Astrocyte (in vitro differentiated cells and primary cell): ENCODE measurements at regions not wholly inside any gene's neighbourhood (a gene's known extent, or its start where the extent isn't known, plus 50 kb on each side); places are given as distances from the start of the nearest gene placed in this dataset.

Source experiments
- DNase-seq: peaks from one replicate; pipeline ENCODE4 v3.0.0-alpha.2; 2010; ENCODE audit warnings: low read depth
- FAIRE-seq: peaks from 2 replicates; lab custom pipeline; 2011; peaks lifted over from hg19 to GRCh38; lab: Jason Lieb, UNC
- H2AFZ ChIP-seq: 2 replicates; pipeline ENCODE4 v1.6.0; 2012; ENCODE audit warnings: low read depth, low read length, inconsistent platforms
- H3K27ac ChIP-seq: 2 replicates; pipeline ENCODE4 v1.5.1; 2011; ENCODE audit warnings: low read depth, low read length, inconsistent platforms
- H3K27me3 ChIP-seq: 2 replicates; pipeline ENCODE4 v1.6.0; 2011; ENCODE audit warnings: low read length, inconsistent platforms; ENCODE audit not compliant: insufficient read depth
- H3K36me3 ChIP-seq: 2 replicates; pipeline ENCODE4 v1.5.1; 2011; ENCODE audit warnings: low read length, inconsistent platforms; ENCODE audit not compliant: insufficient read depth
- H3K4me1 ChIP-seq: 2 replicates; pipeline ENCODE4 v1.5.1; 2011; ENCODE audit warnings: low read length, inconsistent platforms; ENCODE audit not compliant: insufficient read depth
- H3K4me2 ChIP-seq: 2 replicates; pipeline ENCODE4 v1.6.0; 2012; ENCODE audit warnings: low read length, inconsistent platforms
- H3K4me3 ChIP-seq: 2 replicates; pipeline ENCODE4 v1.5.1; 2011; ENCODE audit warnings: low read depth, mild to moderate bottlenecking, low read length, inconsistent platforms; ENCODE audit not compliant: insufficient read depth
- H3K79me2 ChIP-seq: 2 replicates; pipeline ENCODE4 v1.6.0; 2012; ENCODE audit warnings: mild to moderate bottlenecking, low read length, inconsistent platforms; ENCODE audit not compliant: insufficient read depth
- H3K9ac ChIP-seq: 2 replicates; pipeline ENCODE4 v1.6.0; 2012; ENCODE audit warnings: mild to moderate bottlenecking, low read length, inconsistent platforms
- H3K9me3 ChIP-seq: 2 replicates; pipeline ENCODE4 v1.5.1; 2012; ENCODE audit warnings: low read depth, mild to moderate bottlenecking, low read length, inconsistent platforms; ENCODE audit not compliant: insufficient read depth
- H4K20me1 ChIP-seq: 2 replicates; pipeline ENCODE4 v1.6.0; 2012; ENCODE audit warnings: low read length, inconsistent platforms; ENCODE audit not compliant: insufficient read depth
- H3K27ac Mint-ChIP-seq: one replicate; pipeline ENCODE4 v1.8.0; 2021; ENCODE audit warnings: mild to moderate bottlenecking, mixed read lengths; ENCODE audit not compliant: unreplicated experiment
- H3K27me3 Mint-ChIP-seq: one replicate; pipeline ENCODE4 v1.8.0; 2021; ENCODE audit warnings: low read depth, mixed read lengths; ENCODE audit not compliant: unreplicated experiment
- H3K36me3 Mint-ChIP-seq: one replicate; pipeline ENCODE4 v1.8.0; 2021; ENCODE audit warnings: low read depth, mixed read lengths; ENCODE audit not compliant: unreplicated experiment
- H3K4me1 Mint-ChIP-seq: one replicate; pipeline ENCODE4 v1.8.0; 2021; ENCODE audit warnings: low read depth, mixed read lengths; ENCODE audit not compliant: unreplicated experiment
- H3K4me3 Mint-ChIP-seq: one replicate; pipeline ENCODE4 v1.8.0; 2021; ENCODE audit warnings: mild to moderate bottlenecking, moderate library complexity, mixed read lengths; ENCODE audit not compliant: unreplicated experiment
- H3K9me3 Mint-ChIP-seq: one replicate; pipeline ENCODE4 v1.8.0; 2021; ENCODE audit warnings: mild to moderate bottlenecking, mixed read lengths; ENCODE audit not compliant: unreplicated experiment
- EZH2 ChIP-seq: IDR thresholded peaks from 2 replicates; pipeline ENCODE4 v1.6.1; 2012; ENCODE audit warnings: mild to moderate bottlenecking, low read length, inconsistent platforms; ENCODE audit not compliant: insufficient read depth
- TF ChIP-seq, protein P1 (sequence below): IDR thresholded peaks from 2 replicates; pipeline ENCODE4 v1.5.1; 2011; ENCODE audit warnings: low read depth, mild to moderate bottlenecking, inconsistent platforms, low read length, moderate library complexity; ENCODE audit not compliant: insufficient read depth

DNA sequence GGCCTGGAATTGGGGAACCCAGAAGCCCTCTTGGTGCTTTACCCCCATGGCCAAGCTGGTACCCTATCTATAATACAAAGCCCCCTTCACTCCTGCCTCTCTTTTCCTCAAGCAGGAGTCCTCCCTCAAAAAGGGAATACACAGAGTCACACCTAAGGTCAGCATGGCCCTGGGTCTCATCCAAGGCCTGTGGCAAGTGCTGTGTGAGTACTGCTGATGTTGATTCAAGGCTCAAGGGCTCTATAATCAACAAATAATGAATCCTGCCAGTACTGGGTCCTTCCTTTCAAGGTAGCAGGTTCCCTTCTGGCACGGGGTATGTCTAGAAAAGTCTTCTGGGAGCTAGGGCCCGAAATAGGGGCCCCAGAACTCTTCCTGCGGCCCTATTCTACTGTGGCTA lies 187.3 kb downstream of the CYB561 start:
- TF ChIP-seq EZH2: no peak
- TF ChIP-seq, protein P1, sequence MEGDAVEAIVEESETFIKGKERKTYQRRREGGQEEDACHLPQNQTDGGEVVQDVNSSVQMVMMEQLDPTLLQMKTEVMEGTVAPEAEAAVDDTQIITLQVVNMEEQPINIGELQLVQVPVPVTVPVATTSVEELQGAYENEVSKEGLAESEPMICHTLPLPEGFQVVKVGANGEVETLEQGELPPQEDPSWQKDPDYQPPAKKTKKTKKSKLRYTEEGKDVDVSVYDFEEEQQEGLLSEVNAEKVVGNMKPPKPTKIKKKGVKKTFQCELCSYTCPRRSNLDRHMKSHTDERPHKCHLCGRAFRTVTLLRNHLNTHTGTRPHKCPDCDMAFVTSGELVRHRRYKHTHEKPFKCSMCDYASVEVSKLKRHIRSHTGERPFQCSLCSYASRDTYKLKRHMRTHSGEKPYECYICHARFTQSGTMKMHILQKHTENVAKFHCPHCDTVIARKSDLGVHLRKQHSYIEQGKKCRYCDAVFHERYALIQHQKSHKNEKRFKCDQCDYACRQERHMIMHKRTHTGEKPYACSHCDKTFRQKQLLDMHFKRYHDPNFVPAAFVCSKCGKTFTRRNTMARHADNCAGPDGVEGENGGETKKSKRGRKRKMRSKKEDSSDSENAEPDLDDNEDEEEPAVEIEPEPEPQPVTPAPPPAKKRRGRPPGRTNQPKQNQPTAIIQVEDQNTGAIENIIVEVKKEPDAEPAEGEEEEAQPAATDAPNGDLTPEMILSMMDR: no peak
- no peaks in the 10 kb centered on the region for H3K27me3 Mint-ChIP-seq
- no peaks in the 10 kb centered on the region for H3K4me1 Mint-ChIP-seq
- Histone ChIP-seq H3K4me3 (no peak overlapping the region), H2AFZ (no peak overlapping the region), H3K4me2 (no peak overlapping the region), H3K36me3 (no peaks in the 10 kb centered on the region), H3K9me3 (no peaks in the 10 kb centered on the region), H3K79me2 (peaks cover 50% of the 10 kb centered on the region), H3K27me3 (no peaks in the 10 kb centered on the region), H3K4me1 (no peaks in the 10 kb centered on the region), H4K20me1 (peaks cover 36% of the 10 kb centered on the region), H3K27ac (no peak overlapping the region), H3K9ac (no peak overlapping the region)
- H3K9me3 Mint-ChIP-seq: no peaks in the 10 kb centered on the region
- no peak for FAIRE-seq
- no peak for DNase-seq
- H3K36me3 Mint-ChIP-seq: peaks cover 10% of the 10 kb centered on the region
- no peak overlapping the region for H3K4me3 Mint-ChIP-seq
- no peak overlapping the region for H3K27ac Mint-ChIP-seq

DNA sequence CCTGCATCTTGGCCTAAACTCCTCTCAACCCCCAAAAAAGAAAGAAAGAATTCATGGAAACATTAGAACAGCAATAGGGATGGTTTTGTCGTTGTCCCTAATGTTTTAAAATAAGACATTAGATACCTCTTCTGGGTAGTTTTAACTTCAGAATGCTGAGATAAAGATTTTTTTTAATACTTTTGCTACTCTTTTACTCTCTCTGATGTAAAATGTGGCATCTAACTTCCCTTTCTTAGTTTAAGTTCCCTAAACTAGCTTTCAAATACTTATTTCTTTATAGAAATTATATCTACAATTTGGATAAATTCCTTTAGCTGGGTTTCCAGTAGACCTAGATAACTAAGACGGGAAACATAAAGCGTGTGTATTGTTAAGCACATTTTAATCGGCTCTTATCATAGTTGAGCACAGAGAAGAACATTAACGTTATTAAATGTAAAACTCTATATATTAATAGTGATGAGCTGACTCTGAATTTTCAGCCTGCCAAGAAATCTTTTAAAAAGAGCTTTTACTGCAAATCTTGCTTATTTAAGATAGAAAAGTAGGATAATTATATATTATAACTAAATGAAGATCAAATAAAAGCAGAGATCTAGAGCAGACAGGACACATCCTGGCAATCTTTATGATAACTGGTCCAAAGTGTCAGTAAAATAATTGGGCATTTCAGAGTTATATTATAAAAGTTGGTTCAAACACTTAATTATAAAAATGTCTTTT lies 183.2 kb downstream of the CYB561 start:
- peaks cover 4% of the 10 kb centered on the region for H3K4me1 Mint-ChIP-seq
- DNase-seq (no peak), FAIRE-seq (no peak)
- Histone ChIP-seq H3K4me3 (no peak overlapping the region), H3K27ac (no peak overlapping the region), H3K4me1 (no peaks in the 10 kb centered on the region), H3K36me3 (peaks cover 4% of the 10 kb centered on the region), H3K4me2 (no peak overlapping the region), H3K9me3 (no peaks in the 10 kb centered on the region), H2AFZ (no peak overlapping the region), H3K27me3 (no peaks in the 10 kb centered on the region), H3K79me2 (peaks cover 22% of the 10 kb centered on the region), H3K9ac (no peak overlapping the region), H4K20me1 (peaks cover 23% of the 10 kb centered on the region)
- no peak overlapping the region for H3K4me3 Mint-ChIP-seq
- H3K9me3 Mint-ChIP-seq: no peaks in the 10 kb centered on the region
- no peak overlapping the region for H3K27ac Mint-ChIP-seq
- no peak for TF ChIP-seq EZH2
- TF ChIP-seq, protein P1: no peak
- no peaks in the 10 kb centered on the region for H3K27me3 Mint-ChIP-seq
- peaks cover 4% of the 10 kb centered on the region for H3K36me3 Mint-ChIP-seq

DNA sequence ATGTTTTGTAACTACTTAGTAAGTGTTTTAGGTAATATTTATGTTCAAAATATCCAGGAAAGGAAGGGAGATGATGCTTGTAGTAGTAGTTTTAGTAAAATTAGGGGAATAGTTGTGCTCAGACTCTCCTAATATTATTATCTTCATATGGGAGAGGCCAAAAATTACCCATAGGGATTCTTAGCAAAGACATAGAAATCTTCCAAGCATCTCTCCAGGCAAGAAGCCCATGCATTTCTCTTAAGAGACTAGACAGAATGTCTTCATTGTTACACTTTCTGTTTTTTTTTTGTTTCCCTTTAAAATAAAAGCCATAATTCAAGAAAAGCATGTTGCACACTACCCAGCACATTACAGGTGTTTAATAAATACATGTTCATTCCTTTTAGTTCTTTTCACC lies 180.6 kb downstream of the CYB561 start:
- Histone ChIP-seq H3K27ac (no peak overlapping the region), H3K9me3 (no peaks in the 10 kb centered on the region), H3K79me2 (peaks cover 8% of the 10 kb centered on the region), H4K20me1 (peaks cover 10% of the 10 kb centered on the region), H3K9ac (no peak overlapping the region), H3K4me1 (no peaks in the 10 kb centered on the region), H3K4me3 (no peak overlapping the region), H3K27me3 (no peaks in the 10 kb centered on the region), H3K36me3 (peaks cover 20% of the 10 kb centered on the region), H2AFZ (no peak overlapping the region), H3K4me2 (no peak overlapping the region)
- no peaks in the 10 kb centered on the region for H3K9me3 Mint-ChIP-seq
- no peak for TF ChIP-seq EZH2
- TF ChIP-seq, protein P1: no peak
- H3K4me3 Mint-ChIP-seq: no peak overlapping the region
- no peak for DNase-seq
- H3K27ac Mint-ChIP-seq: no peak overlapping the region
- peaks cover 6% of the 10 kb centered on the region for H3K4me1 Mint-ChIP-seq
- H3K27me3 Mint-ChIP-seq: no peaks in the 10 kb centered on the region
- FAIRE-seq: no peak
- no peaks in the 10 kb centered on the region for H3K36me3 Mint-ChIP-seq
